ENCODE measurements at regions not wholly inside any gene's neighbourhood (a gene's known extent, or its start where the extent isn't known, plus 50 kb on each side); places are given as distances from the start of the nearest gene placed in this dataset.

- no peak for DNase-seq
These were observed 62.4 kb upstream of the SDK1 start for GRCh38 chr7:3238525-3239210.

DNA sequence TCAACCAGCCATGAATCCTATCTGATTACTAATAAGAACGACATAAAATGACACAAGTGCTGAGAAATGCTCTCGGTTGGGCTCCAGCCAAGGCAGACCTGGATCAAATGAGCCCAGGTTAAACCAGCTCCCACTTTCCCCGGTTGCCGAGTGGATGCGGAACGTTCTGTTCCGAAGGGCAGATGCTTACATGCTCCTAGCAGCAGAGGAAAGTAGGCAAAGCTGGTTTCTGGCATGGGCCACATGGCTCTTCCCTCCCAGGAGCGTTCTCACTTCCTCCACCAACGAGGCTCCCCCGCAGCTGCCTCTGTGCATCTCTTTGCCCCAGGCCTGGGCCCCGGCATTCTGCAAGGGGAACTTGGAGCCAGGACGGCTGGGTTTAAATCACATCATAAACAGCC lies 61.8 kb upstream of the SDK1 start:
- no peak for DNase-seq

DNA sequence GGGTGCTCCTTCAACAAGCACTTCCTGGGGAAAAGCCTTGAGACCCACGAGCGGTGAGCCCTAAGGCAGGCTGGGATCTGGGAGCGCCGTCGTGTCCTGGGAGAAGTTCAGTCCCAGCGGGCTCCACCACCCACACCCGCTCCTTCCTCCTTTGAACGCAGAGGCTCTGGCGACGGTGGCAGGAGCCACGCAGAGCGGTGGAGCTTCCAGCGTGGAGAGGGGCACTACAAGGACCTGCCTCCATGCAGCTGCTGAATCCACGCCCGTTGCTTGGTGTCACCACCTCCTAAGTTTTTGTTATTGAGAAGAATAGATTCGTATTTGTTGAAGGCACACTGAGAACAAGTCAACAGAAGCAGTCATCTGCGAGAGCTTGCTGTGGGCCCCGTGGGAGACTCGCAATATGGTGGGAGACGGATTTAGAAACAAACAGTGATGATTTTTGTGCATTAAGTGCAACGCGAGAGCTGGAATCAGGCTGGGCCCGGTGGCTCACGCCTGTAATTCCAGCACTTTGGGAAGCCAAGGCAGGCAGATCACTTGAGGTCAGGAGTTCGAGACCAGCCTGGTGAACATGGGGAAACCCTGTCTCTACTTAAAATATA lies 60.1 kb upstream of the SDK1 start:
- DNase-seq = no peak

DNA sequence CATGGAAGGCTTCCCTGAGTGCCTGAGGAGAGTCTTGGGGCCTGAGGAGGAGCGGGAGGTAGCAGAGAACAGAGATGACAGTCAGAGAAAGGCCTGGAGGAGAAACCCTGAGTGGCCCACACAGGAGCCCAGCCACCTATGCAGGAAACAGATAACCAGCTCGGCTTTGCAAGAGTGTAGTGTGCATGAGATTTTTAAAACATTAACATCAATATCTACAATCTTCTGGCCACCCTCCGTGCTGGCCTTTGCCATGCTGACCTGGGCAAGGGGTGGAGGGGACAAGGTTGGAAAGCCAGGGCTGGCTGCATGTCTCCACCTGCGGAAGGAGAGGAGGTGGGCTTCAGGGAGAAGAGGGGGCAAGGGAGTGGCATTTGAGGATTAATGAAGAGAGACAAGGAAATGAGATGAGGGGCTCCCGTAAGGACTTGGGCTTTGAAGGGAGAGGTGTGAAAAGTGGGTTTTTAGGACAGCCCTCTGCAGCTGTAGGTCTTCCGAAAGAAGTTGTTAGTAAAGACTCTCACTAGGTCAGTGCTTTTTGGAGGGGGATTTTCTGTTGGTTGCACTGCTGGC lies 59.3 kb upstream of the SDK1 start:
- DNase-seq = no peak

GRCh38 chr7:3242398-3242972 lies 58.6 kb upstream of the SDK1 start:
- DNase-seq = no peak

- no peak for DNase-seq
These were observed 57.8 kb upstream of the SDK1 start for GRCh38 chr7:3243256-3243655.

GRCh38 chr7:3243680-3244079 lies 57.4 kb upstream of the SDK1 start:
- DNase-seq = no peak

DNA sequence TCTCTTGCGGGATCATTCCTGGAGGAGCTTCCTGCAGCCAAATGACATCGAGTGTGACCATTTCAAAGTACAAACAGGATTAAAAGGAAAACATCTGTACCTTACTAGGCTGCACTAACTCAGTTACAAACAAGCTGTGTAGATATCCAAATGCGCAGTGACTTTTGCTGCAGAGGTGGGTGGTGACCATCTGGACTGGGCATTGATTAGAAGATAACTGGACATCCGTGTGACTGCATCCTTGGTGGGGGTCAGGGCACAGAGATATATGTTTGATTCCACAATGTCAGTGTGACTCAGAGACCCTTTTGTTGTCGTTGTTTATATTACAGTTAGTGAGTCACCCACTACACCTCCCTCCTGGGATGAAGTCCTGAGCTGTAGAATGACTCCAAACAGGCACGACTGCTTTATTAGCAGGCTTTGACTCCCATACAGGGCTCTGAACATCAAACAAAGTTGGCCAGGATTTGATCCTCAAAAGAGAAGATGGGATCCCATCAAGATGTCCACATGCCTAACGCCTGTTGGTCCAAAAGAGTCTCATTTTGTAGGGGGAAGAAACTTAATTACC lies 56.7 kb upstream of the SDK1 start:
- peak; percentile 84 for DNase-seq

GRCh38 chr7:3245077-3245476 lies 56.0 kb upstream of the SDK1 start:
- no peak for DNase-seq

GRCh38 chr7:3245721-3246120 lies 55.3 kb upstream of the SDK1 start:
- DNase-seq = no peak

- no peak for DNase-seq
These were observed 54.9 kb upstream of the SDK1 start for GRCh38 chr7:3246127-3246526.

GRCh38 chr7:3246651-3247050 lies 54.4 kb upstream of the SDK1 start:
- DNase-seq = no peak

DNA sequence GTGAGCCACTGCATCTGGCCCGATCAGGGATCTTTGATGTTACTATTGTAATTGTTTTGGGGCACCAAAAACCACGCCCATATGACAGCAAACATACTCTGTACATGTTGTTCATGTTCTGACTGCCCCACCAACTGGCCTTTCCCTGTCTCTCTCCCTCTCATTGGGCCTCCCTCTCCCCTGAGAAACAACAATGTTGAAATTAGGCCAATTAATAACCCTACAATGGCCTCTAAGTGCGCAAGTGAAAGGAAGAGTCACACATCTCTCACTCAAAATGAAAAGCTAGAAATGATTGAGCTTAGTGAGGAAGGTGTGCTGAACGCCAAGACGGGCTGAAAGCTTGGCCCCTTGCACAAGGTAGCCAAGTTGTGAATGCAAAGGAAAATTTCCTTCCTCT lies 50.3 kb upstream of the SDK1 start:
- no peak for DNase-seq
